ENCODE measurements at regions not wholly inside any gene's neighbourhood (a gene's known extent, or its start where the extent isn't known, plus 50 kb on each side); places are given as distances from the start of the nearest gene placed in this dataset.

GRCh38 chr13:112209711-112210110 is 142.8 kb downstream of the SOX1 start:
- H3K4me1 ChIP-seq: no peaks in the 10 kb centered on the region
- no peaks in the 10 kb centered on the region for H3K36me3 Mint-ChIP-seq (ENCODE audit: insufficient read depth, unreplicated experiment)
- no peaks in the 10 kb centered on the region for H3K9me3 ChIP-seq
- no TSS peak for BruUV-seq (replicated peaks)
- no peaks in the 10 kb centered on the region for H3K4me1 Mint-ChIP-seq (ENCODE audit: low read depth, unreplicated experiment)
- TF ChIP-seq CTCF (IDR thresholded peaks at IDR 0.05; ENCODE audit: insufficient read depth in 1 of 2, low read depth in 1 of 2, low read length in 1 of 2, severe bottlenecking in 1 of 2, unreplicated experiment in 1 of 2): no peak
- ChIA-PET POLR2A (no interaction called here), CTCF (no interaction called here)
- intact Hi-C loops (cut with micrococcal nuclease; ENCODE audit: unreplicated experiment): no loop called here
- H3K27me3 ChIP-seq (replicated peaks; ENCODE audit: control insufficient read depth, insufficient read depth, low read length): no peaks in the 10 kb centered on the region
- no peak overlapping the region for H3K27ac Mint-ChIP-seq (ENCODE audit: unreplicated experiment)
- no peak for DNase-seq
- H3K27me3 Mint-ChIP-seq (ENCODE audit: insufficient read depth, unreplicated experiment): peaks cover 26% of the 10 kb centered on the region
- H3K4me3 ChIP-seq (ENCODE audit: low read depth, low read length): no peak overlapping the region
- H3K36me3 ChIP-seq (ENCODE audit: control insufficient read depth, insufficient read depth, low read length): no peaks in the 10 kb centered on the region
- no peaks in the 10 kb centered on the region for H3K9me3 Mint-ChIP-seq (ENCODE audit: unreplicated experiment)
- no peak overlapping the region for H3K4me3 Mint-ChIP-seq (ENCODE audit: unreplicated experiment)

DNA sequence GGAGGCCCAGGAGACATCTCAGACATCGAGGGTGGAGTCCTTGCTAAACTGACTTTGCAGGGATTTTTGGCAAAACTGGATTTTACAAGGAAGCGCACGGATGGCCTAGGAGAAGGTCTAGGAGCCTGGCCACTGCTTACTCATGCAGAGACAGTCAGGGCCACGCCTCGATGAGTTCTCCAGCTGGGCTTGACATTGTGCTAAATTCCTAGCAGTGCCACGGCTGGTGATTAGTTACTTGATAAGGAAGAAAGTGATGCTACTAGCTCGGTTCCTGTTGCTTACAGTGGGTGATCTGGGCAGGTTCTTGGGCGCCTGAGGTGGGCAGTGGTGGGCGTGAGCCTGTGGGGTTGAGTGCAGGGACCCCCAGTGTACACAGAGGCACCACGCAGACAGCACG is 143.4 kb downstream of the SOX1 start:
- Mint-ChIP-seq H3K36me3 (ENCODE audit: insufficient read depth, unreplicated experiment) (no peaks in the 10 kb centered on the region), H3K9me3 (ENCODE audit: unreplicated experiment) (no peaks in the 10 kb centered on the region), H3K4me3 (ENCODE audit: unreplicated experiment) (no peak overlapping the region), H3K27me3 (ENCODE audit: insufficient read depth, unreplicated experiment) (peaks cover 19% of the 10 kb centered on the region), H3K4me1 (ENCODE audit: low read depth, unreplicated experiment) (no peaks in the 10 kb centered on the region), H3K27ac (ENCODE audit: unreplicated experiment) (no peak overlapping the region)
- TF ChIP-seq CTCF (IDR thresholded peaks at IDR 0.05; ENCODE audit: insufficient read depth in 1 of 2, low read depth in 1 of 2, low read length in 1 of 2, severe bottlenecking in 1 of 2, unreplicated experiment in 1 of 2): no peak
- H3K36me3 ChIP-seq (ENCODE audit: control insufficient read depth, insufficient read depth, low read length): no peaks in the 10 kb centered on the region
- BruUV-seq (replicated peaks): no TSS peak
- no peak overlapping the region for H3K4me3 ChIP-seq (ENCODE audit: low read depth, low read length)
- intact Hi-C loops (cut with micrococcal nuclease; ENCODE audit: unreplicated experiment): no loop called here
- H3K27me3 ChIP-seq (replicated peaks; ENCODE audit: control insufficient read depth, insufficient read depth, low read length): no peaks in the 10 kb centered on the region
- ChIA-PET POLR2A (no interaction called here), CTCF (no interaction called here)
- H3K9me3 ChIP-seq: no peaks in the 10 kb centered on the region
- no peaks in the 10 kb centered on the region for H3K4me1 ChIP-seq
- no peak for DNase-seq

DNA sequence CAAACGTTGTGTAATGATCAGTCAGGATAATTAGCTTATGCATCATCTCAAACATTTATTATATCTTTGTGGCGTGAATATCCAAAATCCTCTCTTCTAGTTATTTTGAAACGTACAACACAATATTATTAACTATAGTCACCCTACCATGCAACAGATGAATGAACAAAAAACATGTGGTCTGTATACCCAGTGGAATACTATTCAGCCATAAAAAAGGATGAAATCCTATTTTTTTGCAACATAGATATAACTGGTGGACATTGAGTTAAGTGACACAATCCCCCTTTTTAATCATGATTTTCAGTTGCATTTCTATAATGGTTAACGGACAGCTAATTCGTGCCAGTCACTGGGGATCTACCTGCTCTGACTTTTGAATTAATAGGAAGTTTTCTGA is 145.6 kb downstream of the SOX1 start:
- no TSS peak for BruUV-seq (replicated peaks)
- TF ChIP-seq CTCF (IDR thresholded peaks at IDR 0.05; ENCODE audit: insufficient read depth in 1 of 2, low read depth in 1 of 2, low read length in 1 of 2, severe bottlenecking in 1 of 2, unreplicated experiment in 1 of 2): no peak
- H3K9me3 ChIP-seq: no peaks in the 10 kb centered on the region
- Mint-ChIP-seq H3K27ac (ENCODE audit: unreplicated experiment) (no peak overlapping the region), H3K4me3 (ENCODE audit: unreplicated experiment) (no peak overlapping the region), H3K9me3 (ENCODE audit: unreplicated experiment) (no peaks in the 10 kb centered on the region), H3K4me1 (ENCODE audit: low read depth, unreplicated experiment) (no peaks in the 10 kb centered on the region), H3K36me3 (ENCODE audit: insufficient read depth, unreplicated experiment) (no peaks in the 10 kb centered on the region), H3K27me3 (ENCODE audit: insufficient read depth, unreplicated experiment) (peaks cover 18% of the 10 kb centered on the region)
- no peak for DNase-seq
- no peaks in the 10 kb centered on the region; the same call in none of the 2 replicates for H3K27me3 ChIP-seq (replicated peaks; ENCODE audit: control insufficient read depth, insufficient read depth, low read length)
- intact Hi-C loops (cut with micrococcal nuclease; ENCODE audit: unreplicated experiment): no loop called here
- H3K4me1 ChIP-seq: no peaks in the 10 kb centered on the region
- H3K36me3 ChIP-seq (ENCODE audit: control insufficient read depth, insufficient read depth, low read length): no peaks in the 10 kb centered on the region
- no peak overlapping the region for H3K4me3 ChIP-seq (ENCODE audit: low read depth, low read length)
- ChIA-PET CTCF (no interaction called here), POLR2A (no interaction called here)
